Fibroblast of the conjunctiva (primary cell): ENCODE measurements at regions not wholly inside any gene's neighbourhood (a gene's known extent, or its start where the extent isn't known, plus 50 kb on each side); places are given as distances from the start of the nearest gene placed in this dataset.

ENCODE experiments used
- DNase-seq: peaks from one replicate; pipeline ENCODE4 v3.0.0-alpha.2; 2010; ENCODE audit warnings: low read depth

GRCh38 chr19:29399804-29400203 is 126.0 kb upstream of the VSTM2B start:
- DNase-seq, result no peak

GRCh38 chr19:29400917-29401711 is 124.7 kb upstream of the VSTM2B start:
- DNase-seq, result no peak

GRCh38 chr19:29401712-29402421 is 123.9 kb upstream of the VSTM2B start:
- no peak for DNase-seq

- no peak for DNase-seq
Observed at GRCh38 chr19:29402563-29402962, 123.2 kb upstream of the VSTM2B start.

- DNase-seq, result no peak
Observed at GRCh38 chr19:29404015-29404414, 121.8 kb upstream of the VSTM2B start.

- DNase-seq, result no peak
Observed at GRCh38 chr19:29404951-29405727, 120.7 kb upstream of the VSTM2B start.

GRCh38 chr19:29405728-29405995 is 120.1 kb upstream of the VSTM2B start:
- DNase-seq, result no peak

- DNase-seq, result no peak
Observed at GRCh38 chr19:29409076-29409862, 116.5 kb upstream of the VSTM2B start.

- no peak for DNase-seq
Observed at GRCh38 chr19:29410601-29411000, 115.2 kb upstream of the VSTM2B start.

- no peak for DNase-seq
Observed at GRCh38 chr19:29411113-29411581, 114.6 kb upstream of the VSTM2B start.

- DNase-seq, result no peak
Observed at GRCh38 chr19:29413435-29413834, 112.4 kb upstream of the VSTM2B start.

- no peak for DNase-seq
Observed at GRCh38 chr19:29415507-29415906, 110.3 kb upstream of the VSTM2B start.

- no peak for DNase-seq
Observed at GRCh38 chr19:29417048-29417447, 108.7 kb upstream of the VSTM2B start.

- no peak for DNase-seq
Observed at GRCh38 chr19:29418201-29418600, 107.6 kb upstream of the VSTM2B start.

- no peak for DNase-seq
Observed at GRCh38 chr19:29420065-29420464, 105.7 kb upstream of the VSTM2B start.

- DNase-seq, result no peak
Observed at GRCh38 chr19:29420482-29421195, 105.2 kb upstream of the VSTM2B start.

- no peak for DNase-seq
Observed at GRCh38 chr19:29421196-29421545, 104.6 kb upstream of the VSTM2B start.

GRCh38 chr19:29422047-29422446 is 103.7 kb upstream of the VSTM2B start:
- DNase-seq, result no peak

GRCh38 chr19:29422486-29423085 is 103.2 kb upstream of the VSTM2B start:
- no peak for DNase-seq

GRCh38 chr19:29428071-29428470 is 97.7 kb upstream of the VSTM2B start:
- DNase-seq, result no peak

GRCh38 chr19:29429021-29429420 is 96.8 kb upstream of the VSTM2B start:
- no peak for DNase-seq
